Activated T-helper 1 cell treated with anti-CD3 and anti-CD28 coated beads, Interleukin-2, amount 50 U/mL, for 16 hours (primary cell): ENCODE measurements at regions not wholly inside any gene's neighbourhood (a gene's known extent, or its start where the extent isn't known, plus 50 kb on each side); places are given as distances from the start of the nearest gene placed in this dataset.

Source experiments
- DNase-seq, 2 donors: peaks; one replicate each; pipeline ENCODE4 v3.0.0-alpha.2; 2020; ENCODE audit warnings: low read depth in 1 of 2, low spot score in 1 of 2

- no peak for DNase-seq
These were observed 107.4 kb downstream of the NCOR2 start for GRCh38 chr12:124459852-124460645.

GRCh38 chr12:124458992-124459851 is 108.2 kb downstream of the NCOR2 start:
- no peak for DNase-seq

- DNase-seq = no peak
These were observed 109.0 kb downstream of the NCOR2 start for GRCh38 chr12:124458220-124458991.

- peak in 1 of 2 donors; percentile 23 for DNase-seq
These were observed 109.9 kb downstream of the NCOR2 start for GRCh38 chr12:124457287-124458219.

- peak; percentile 15 to 20 for DNase-seq
These were observed 110.7 kb downstream of the NCOR2 start for GRCh38 chr12:124456652-124457152.

GRCh38 chr12:124456133-124456651 is 111.2 kb downstream of the NCOR2 start:
- DNase-seq = no peak

- no peak for DNase-seq
These were observed 112.1 kb downstream of the NCOR2 start for GRCh38 chr12:124455336-124455735.

- no peak for DNase-seq
These were observed 112.7 kb downstream of the NCOR2 start for GRCh38 chr12:124454735-124455134.

- DNase-seq = no peak
These were observed 113.1 kb downstream of the NCOR2 start for GRCh38 chr12:124454352-124454725.

GRCh38 chr12:124453419-124454351 is 113.7 kb downstream of the NCOR2 start:
- peak; percentile 57 to 66 for DNase-seq

- no peak for DNase-seq
These were observed 114.7 kb downstream of the NCOR2 start for GRCh38 chr12:124452576-124453331.

- DNase-seq = no peak
These were observed 115.7 kb downstream of the NCOR2 start for GRCh38 chr12:124451637-124452243.

- no peak for DNase-seq
These were observed 116.4 kb downstream of the NCOR2 start for GRCh38 chr12:124451016-124451415.

GRCh38 chr12:124450376-124450750 is 117.0 kb downstream of the NCOR2 start:
- no peak for DNase-seq

- DNase-seq = no peak
These were observed 117.6 kb downstream of the NCOR2 start for GRCh38 chr12:124449623-124450375.

GRCh38 chr12:124448955-124449622 is 118.3 kb downstream of the NCOR2 start:
- DNase-seq = no peak
